ENCODE measurements at regions not wholly inside any gene's neighbourhood (a gene's known extent, or its start where the extent isn't known, plus 50 kb on each side); places are given as distances from the start of the nearest gene placed in this dataset.
A peak's percentile ranks its signal among the peaks of the same experiment; 100 is the strongest.

GRCh38 chr1:65054481-65054880 lies 88.1 kb upstream of the JAK1 start:
- no peaks in the 10 kb centered on the region for H3K27me3 ChIP-seq
- H3K4me3 ChIP-seq = no peak overlapping the region
- DNase-seq = no peak
- no peaks in the 10 kb centered on the region for H3K36me3 ChIP-seq
- no peaks in the 10 kb centered on the region for H3K9me3 ChIP-seq

GRCh38 chr1:65055747-65056146 lies 89.4 kb upstream of the JAK1 start:
- Histone ChIP-seq H3K27me3 (no peaks in the 10 kb centered on the region), H3K9me3 (no peaks in the 10 kb centered on the region), H3K36me3 (no peaks in the 10 kb centered on the region), H3K4me3 (no peak overlapping the region)
- DNase-seq = no peak

DNA sequence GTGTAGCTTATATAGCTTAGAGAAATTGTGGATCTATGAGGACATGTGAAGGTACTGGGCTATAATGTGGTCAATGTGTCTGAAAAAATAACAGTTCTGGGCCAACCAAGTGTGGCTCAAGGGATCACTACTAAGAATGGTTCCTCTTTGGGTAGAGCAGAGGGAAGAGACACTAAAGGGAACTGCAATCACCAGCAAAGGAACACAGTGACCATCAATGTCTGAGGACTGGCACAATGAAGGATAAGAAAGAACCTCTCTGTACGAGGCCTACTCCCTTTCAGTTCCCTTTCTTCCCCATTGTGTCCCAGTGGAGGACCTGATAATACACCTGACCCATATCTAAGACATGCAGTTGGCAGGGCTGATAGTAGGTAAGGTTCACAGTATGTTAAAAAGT lies 89.9 kb upstream of the JAK1 start:
- DNase-seq = no peak
- Histone ChIP-seq H3K9me3 (no peaks in the 10 kb centered on the region), H3K36me3 (no peaks in the 10 kb centered on the region), H3K27me3 (no peaks in the 10 kb centered on the region), H3K4me3 (no peak overlapping the region)

GRCh38 chr1:65056866-65057265 lies 90.5 kb upstream of the JAK1 start:
- no peaks in the 10 kb centered on the region for H3K9me3 ChIP-seq
- DNase-seq = no peak
- H3K27me3 ChIP-seq = no peaks in the 10 kb centered on the region; the same call in 1 of the 2 replicates
- H3K4me3 ChIP-seq = no peak overlapping the region
- H3K36me3 ChIP-seq = no peaks in the 10 kb centered on the region

GRCh38 chr1:65059930-65060538 lies 88.0 kb upstream of the AK4 start:
- Histone ChIP-seq H3K9me3 (no peaks in the 10 kb centered on the region), H3K4me3 (no peak overlapping the region)
- DNase-seq = no peak

DNA sequence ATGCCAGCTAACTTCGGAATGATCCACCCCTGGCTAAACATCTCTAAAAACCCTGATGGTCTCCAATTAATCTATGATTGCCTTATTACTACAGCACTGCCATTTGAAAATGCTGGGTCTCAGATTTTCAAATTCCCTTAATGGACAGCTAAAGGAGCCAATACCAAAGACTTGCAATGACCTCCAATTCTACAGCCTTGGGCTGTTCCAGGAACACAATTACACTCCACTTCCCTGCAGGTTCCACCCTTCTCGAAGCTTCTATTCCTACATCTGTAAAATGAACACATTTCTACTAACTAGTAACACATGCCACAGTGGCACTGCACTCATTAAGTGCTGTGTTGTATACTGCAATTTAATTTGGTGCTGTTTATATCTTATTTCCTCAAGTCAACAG lies 85.7 kb upstream of the AK4 start:
- no peak overlapping the region for H3K4me3 ChIP-seq
- no peak for DNase-seq

More at GRCh38 chr1:65059930-65060538, 88.0 kb upstream of the AK4 start:
- H3K36me3 ChIP-seq = no peaks in the 10 kb centered on the region
- no peaks in the 10 kb centered on the region; the same call in 1 of the 2 replicates for H3K27me3 ChIP-seq

DNA sequence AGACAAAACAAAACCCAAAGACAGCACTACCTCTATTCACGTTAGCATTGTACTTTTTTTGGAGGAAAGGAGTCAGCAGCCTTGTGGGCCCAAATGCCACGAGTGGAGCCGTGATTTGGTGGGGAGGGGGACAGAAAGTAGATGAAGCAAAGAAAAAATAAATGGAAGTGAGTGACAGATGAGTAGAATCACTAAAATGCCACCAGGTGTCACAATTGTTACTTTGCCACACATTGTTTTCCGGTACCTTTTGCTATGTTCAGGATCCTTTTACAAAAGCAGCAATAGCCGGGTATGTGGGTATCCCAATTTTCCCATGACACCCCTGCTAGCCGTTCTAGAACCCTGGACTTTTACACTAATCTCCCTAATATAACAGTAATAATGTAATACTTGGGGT lies 85.0 kb upstream of the AK4 start:
- no peaks in the 10 kb centered on the region for H3K9me3 ChIP-seq
- H3K36me3 ChIP-seq = no peaks in the 10 kb centered on the region
- H3K4me3 ChIP-seq = no peak overlapping the region
- H3K27me3 ChIP-seq = no peaks in the 10 kb centered on the region; the same call in 1 of the 2 replicates
- no peak for DNase-seq

More for the DNA sequence above, 85.7 kb upstream of the AK4 start:
- Histone ChIP-seq H3K36me3 (no peaks in the 10 kb centered on the region), H3K27me3 (no peaks in the 10 kb centered on the region; the same call in 1 of the 2 replicates), H3K9me3 (no peaks in the 10 kb centered on the region)

DNA sequence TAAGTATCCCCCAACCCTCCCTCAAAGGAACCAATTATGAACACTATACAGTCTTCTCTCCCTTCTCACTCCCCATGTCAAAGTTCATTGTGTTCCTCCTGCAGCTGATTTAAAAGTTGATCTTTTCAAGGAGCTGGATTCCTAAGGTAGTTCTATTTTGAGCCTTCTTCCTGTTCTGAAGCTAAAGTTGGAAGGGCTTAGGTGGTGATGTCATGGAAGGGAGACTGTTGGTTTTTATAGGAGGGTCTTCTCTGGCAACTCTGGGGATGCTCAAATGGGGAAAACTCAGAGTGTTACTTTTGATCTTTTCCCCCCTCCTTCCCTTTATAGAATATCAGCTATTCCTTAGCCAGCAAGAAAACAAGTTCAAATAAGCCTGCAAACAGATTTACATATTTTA lies 83.0 kb upstream of the AK4 start:
- DNase-seq = no peak
- Histone ChIP-seq H3K27me3 (no peaks in the 10 kb centered on the region; the same call in 1 of the 2 replicates), H3K9me3 (no peaks in the 10 kb centered on the region), H3K4me3 (no peak overlapping the region), H3K36me3 (no peaks in the 10 kb centered on the region)

DNA sequence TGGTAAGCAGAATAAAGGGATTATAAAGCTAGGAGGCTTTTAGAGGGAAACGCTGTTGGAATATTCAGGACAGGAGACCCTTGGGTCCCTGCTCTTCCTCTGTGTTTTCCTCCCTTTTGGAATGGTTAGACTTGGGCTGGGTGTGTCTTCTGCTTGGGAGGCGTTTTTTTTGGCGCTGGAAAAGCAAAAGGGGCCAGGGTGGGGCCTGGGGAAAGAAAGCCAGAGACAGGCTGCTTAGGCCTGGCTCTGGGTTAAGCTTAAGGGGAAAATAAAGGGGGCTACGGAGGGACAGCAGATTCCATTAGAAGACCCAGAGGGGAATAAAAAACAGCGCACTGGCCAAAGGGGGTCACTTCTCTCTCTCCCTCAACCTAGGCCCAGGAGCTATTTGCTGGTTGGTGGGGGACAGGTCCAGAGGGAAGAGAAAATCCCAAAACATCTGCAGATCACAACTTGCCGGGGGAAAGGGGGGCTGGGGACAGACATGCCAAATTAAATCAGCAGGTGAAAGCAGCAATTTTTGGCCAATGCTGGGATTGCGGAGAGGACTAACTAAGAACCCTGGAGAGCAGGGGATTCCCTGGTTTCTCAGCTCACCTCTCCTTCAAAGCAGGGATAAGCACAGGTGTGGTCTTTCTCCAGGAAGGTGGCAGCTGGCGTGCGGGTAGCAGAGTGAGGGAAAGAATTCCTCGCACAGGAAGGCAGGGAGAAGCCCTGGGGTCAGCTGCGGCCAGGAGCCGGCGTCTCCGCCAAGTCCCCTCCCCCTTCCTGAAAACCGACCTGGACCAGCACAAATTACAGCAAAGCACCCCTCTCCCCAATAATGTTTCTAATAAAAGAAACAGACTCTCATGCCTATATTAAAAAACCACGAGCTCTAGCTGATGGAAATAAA lies 82.2 kb upstream of the AK4 start:
- H3K36me3 ChIP-seq = no peaks in the 10 kb centered on the region
- H3K4me3 ChIP-seq = peak overlapping the region; percentile 75
- H3K9me3 ChIP-seq = no peaks in the 10 kb centered on the region
- no peaks in the 10 kb centered on the region; the same call in 1 of the 2 replicates for H3K27me3 ChIP-seq
- no peak for DNase-seq

DNA sequence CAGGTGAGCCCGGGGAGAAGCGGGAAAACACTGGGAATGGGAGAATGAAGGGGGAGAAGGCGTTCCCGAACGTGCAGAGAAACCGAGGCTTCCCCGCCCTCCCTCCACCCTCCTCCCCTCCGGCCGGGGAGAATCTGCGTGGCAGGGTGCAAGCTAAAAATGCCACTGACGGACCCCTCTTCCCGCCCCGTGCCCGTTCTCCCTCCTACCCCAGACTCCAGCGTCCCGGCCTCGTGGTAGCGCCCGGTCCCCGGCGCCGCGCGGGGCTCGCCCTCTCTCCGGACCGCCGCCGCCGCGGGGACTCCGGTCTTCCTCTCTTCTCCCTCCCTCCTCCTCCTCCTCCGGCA lies 81.6 kb upstream of the AK4 start:
- Histone ChIP-seq H3K4me3 (peak overlapping the region; percentile 75), H3K27me3 (no peaks in the 10 kb centered on the region; the same call in 1 of the 2 replicates), H3K36me3 (no peaks in the 10 kb centered on the region), H3K9me3 (no peaks in the 10 kb centered on the region)
- no peak for DNase-seq

- H3K36me3 ChIP-seq = no peaks in the 10 kb centered on the region
Measured at GRCh38 chr1:65066766-65067490, 81.1 kb upstream of the AK4 start.

DNA sequence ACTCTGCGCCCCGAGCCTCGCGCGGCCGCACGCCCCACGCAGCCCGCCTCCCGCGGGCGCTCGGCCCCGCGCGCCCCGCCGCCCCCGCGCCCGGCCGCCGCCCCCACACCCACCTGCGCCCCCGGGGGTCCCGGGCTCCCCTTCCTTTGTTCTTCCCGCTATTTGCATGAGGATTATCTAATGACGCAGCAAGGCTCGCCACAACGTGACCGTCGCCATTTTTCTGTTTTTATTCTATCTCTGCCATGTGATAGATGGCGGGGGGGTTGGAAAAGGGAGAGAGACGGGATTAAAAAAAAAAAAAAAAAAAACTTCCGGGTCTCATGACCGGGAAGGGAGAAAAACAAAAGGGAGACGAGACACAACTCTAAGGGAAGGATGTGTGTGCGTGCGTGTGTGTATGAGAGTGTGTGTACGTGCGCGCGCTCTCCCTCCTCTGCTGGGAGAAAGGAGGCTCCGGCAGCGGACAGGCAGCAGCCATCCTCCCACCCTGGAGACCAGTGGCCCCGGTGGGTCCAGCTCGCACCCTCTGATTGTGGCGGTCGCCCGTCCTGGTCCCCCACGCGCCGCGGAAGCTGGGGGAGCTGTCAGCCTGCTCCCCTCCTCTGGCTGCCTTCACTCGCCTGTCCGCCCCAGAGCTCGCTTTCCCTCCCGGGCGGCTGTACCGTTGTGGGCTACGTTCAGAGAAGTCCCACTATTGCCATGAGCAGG lies 80.4 kb upstream of the AK4 start:
- H3K9me3 ChIP-seq = no peaks in the 10 kb centered on the region
- DNase-seq = peak; percentile 46
- peak overlapping the region; percentile 58 for H3K4me3 ChIP-seq
- H3K36me3 ChIP-seq = no peaks in the 10 kb centered on the region
- no peaks in the 10 kb centered on the region for H3K27me3 ChIP-seq

More at GRCh38 chr1:65066766-65067490, 81.1 kb upstream of the AK4 start:
- H3K27me3 ChIP-seq = no peaks in the 10 kb centered on the region
- H3K4me3 ChIP-seq = peak overlapping the region; percentile 75
- DNase-seq = peak; percentile 77
- H3K9me3 ChIP-seq = no peaks in the 10 kb centered on the region

DNA sequence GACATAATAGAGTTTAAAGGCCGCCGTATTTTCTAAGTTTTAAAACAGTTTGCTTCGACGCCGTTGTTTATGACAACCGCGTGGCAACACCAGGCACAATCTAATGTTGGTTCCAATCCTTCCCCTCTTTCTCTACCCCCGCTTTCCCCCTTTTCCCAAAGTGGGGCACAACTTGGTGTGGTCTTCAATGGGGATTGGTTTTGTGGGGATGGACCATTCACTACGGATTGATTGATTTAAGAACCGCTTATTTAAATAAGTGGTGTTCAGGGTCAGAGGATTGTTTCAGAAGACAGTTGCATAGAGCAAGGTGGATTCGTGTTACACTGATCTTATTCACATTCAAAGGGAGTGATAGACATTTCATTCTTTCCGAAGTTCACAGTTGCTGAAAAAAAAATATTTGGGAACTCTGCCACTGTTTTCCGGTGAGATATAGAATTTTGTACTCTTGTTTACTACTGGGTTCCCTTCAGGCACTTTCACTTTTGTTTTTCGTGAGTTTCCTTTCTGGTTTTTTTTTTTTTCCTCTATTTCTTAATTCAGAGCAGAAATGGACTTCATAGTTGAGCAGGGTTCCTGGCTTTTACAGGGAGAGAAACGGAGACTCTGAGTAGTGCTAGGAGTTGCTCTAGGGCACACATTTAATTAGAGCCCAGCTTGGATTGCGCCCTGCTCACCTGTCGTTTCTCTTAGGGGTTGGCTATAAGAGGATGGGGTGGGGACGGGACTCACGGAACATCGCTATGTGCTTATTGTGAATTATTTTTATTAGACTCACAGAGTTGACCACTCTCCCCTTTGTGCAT lies 79.6 kb upstream of the AK4 start:
- no peaks in the 10 kb centered on the region for H3K36me3 ChIP-seq
- H3K9me3 ChIP-seq = no peaks in the 10 kb centered on the region
- H3K27me3 ChIP-seq = no peaks in the 10 kb centered on the region
- no peak for DNase-seq
- peak overlapping the region; percentile 58 for H3K4me3 ChIP-seq

GRCh38 chr1:65069011-65069565 lies 78.9 kb upstream of the AK4 start:
- Histone ChIP-seq H3K36me3 (no peaks in the 10 kb centered on the region), H3K4me3 (no peak overlapping the region)
- DNase-seq = no peak

GRCh38 chr1:65072845-65073244 lies 75.2 kb upstream of the AK4 start:
- DNase-seq = no peak
- no peaks in the 10 kb centered on the region for H3K36me3 ChIP-seq
- no peaks in the 10 kb centered on the region for H3K9me3 ChIP-seq
- no peak overlapping the region for H3K4me3 ChIP-seq
- no peaks in the 10 kb centered on the region for H3K27me3 ChIP-seq

More at GRCh38 chr1:65069011-65069565, 78.9 kb upstream of the AK4 start:
- Histone ChIP-seq H3K27me3 (no peaks in the 10 kb centered on the region), H3K9me3 (no peaks in the 10 kb centered on the region)

Measured in MG63 (cell line).